HPDE6-E6E7 (cell line): ENCODE measurements at regions not wholly inside any gene's neighbourhood (a gene's known extent, or its start where the extent isn't known, plus 50 kb on each side); places are given as distances from the start of the nearest gene placed in this dataset.
"Not testable (repeated sequence)": the region's sequence is repeated elsewhere in the genome, so short reads cannot be mapped to it uniquely, and the experiment has no call there.

Experiments
- DNase-seq: peaks from one replicate; pipeline ENCODE4 v3.0.0; 2011; ENCODE audit warnings: missing footprints; ENCODE audit errors: extremely low spot score

- no peak for DNase-seq
Observed at GRCh38 chr16:54879681-54880080, 51.0 kb upstream of the IRX5 start.

- DNase-seq = no peak
Observed at GRCh38 chr16:54878301-54878700, 52.4 kb upstream of the IRX5 start.

- no peak for DNase-seq
Observed at GRCh38 chr16:54875443-54875842, 55.2 kb upstream of the IRX5 start.

- DNase-seq = not testable (repeated sequence)
Observed at GRCh38 chr16:54873716-54874373, 56.8 kb upstream of the IRX5 start.

- DNase-seq = no peak
Observed at GRCh38 chr16:54873071-54873470, 57.6 kb upstream of the IRX5 start.

GRCh38 chr16:54870151-54870550 lies 60.5 kb upstream of the IRX5 start:
- no peak for DNase-seq

GRCh38 chr16:54867302-54867832 lies 63.3 kb upstream of the IRX5 start:
- no peak for DNase-seq

- DNase-seq = no peak
Observed at GRCh38 chr16:54862529-54862928, 68.1 kb upstream of the IRX5 start.

- DNase-seq = no peak
Observed at GRCh38 chr16:54856871-54857270, 73.8 kb upstream of the IRX5 start.

GRCh38 chr16:54847609-54848008 lies 83.1 kb upstream of the IRX5 start:
- no peak for DNase-seq

GRCh38 chr16:54847207-54847606 lies 83.5 kb upstream of the IRX5 start:
- peak; percentile 63 for DNase-seq

GRCh38 chr16:54846766-54847165 lies 83.9 kb upstream of the IRX5 start:
- DNase-seq = peak; percentile 25

GRCh38 chr16:54843424-54843750 lies 87.3 kb upstream of the IRX5 start:
- DNase-seq = no peak

- DNase-seq = no peak
Observed at GRCh38 chr16:54842743-54843423, 87.8 kb upstream of the IRX5 start.

GRCh38 chr16:54829691-54830090 lies 101.0 kb upstream of the IRX5 start:
- DNase-seq = no peak

GRCh38 chr16:54822892-54823291 lies 107.8 kb upstream of the IRX5 start:
- no peak for DNase-seq

GRCh38 chr16:54822492-54822891 lies 108.2 kb upstream of the IRX5 start:
- no peak for DNase-seq

GRCh38 chr16:54821731-54822130 lies 108.9 kb upstream of the IRX5 start:
- DNase-seq = no peak

- no peak for DNase-seq
Observed at GRCh38 chr16:54817940-54818574, 112.6 kb upstream of the IRX5 start.

- DNase-seq = no peak
Observed at GRCh38 chr16:54817432-54817831, 113.2 kb upstream of the IRX5 start.

GRCh38 chr16:54816471-54816870 lies 114.2 kb upstream of the IRX5 start:
- DNase-seq = no peak

GRCh38 chr16:54815177-54815576 lies 115.5 kb upstream of the IRX5 start:
- no peak for DNase-seq

GRCh38 chr16:54813778-54814177 lies 116.9 kb upstream of the IRX5 start:
- no peak for DNase-seq
